ENCODE measurements at regions not wholly inside any gene's neighbourhood (a gene's known extent, or its start where the extent isn't known, plus 50 kb on each side); places are given as distances from the start of the nearest gene placed in this dataset.

- no peak for DNase-seq (ENCODE audit: low read depth)
These were observed 53.2 kb upstream of the AMN1 start for GRCh38 chr12:31781894-31782540.

DNA sequence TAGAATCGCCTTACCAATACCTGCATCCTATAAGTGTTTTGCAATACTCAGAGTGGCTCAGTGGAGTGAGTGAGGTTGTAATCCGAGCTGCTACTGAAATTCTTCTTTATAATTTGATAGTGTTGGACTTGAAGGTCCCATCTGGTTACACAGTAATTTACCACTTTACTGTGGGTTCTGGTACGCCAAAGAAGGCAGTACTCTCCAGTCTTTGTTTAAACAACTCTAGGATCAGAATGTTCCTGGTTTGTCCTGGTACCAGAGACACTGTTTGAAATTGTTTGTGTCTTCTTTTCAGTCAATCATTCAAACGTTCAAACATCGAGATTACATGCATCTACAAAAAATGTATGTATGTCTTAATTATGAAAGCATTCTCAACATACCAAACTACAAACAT lies 51.3 kb upstream of the AMN1 start:
- DNase-seq (ENCODE audit: low read depth) = no peak

GRCh38 chr12:31778687-31779086 lies 49.9 kb upstream of the AMN1 start:
- no peak for DNase-seq (ENCODE audit: low read depth)
